ENCODE measurements at regions not wholly inside any gene's neighbourhood (a gene's known extent, or its start where the extent isn't known, plus 50 kb on each side); places are given as distances from the start of the nearest gene placed in this dataset.

GRCh38 chr18:28736951-28737350 lies 560.0 kb upstream of the CDH2 start:
- no peaks in the 10 kb centered on the region for H3K79me2 ChIP-seq (ENCODE audit: control insufficient read depth, low read length)
- H3F3A ChIP-seq (ENCODE audit: control insufficient read depth, insufficient read depth) = no peaks in the 10 kb centered on the region
- no peaks in the 10 kb centered on the region for H3K27me3 ChIP-seq (ENCODE audit: control insufficient read depth, low read length)
- TF ChIP-seq EZH2phosphoT487 (IDR thresholded peaks at IDR 0.05; ENCODE audit: borderline replicate concordance, low read length) (no peak), CTCF (IDR thresholded peaks at IDR 0.05; ENCODE audit: low read depth, low read length, poor library complexity, severe bottlenecking) (no peak)
- H3K4me1 ChIP-seq (ENCODE audit: control insufficient read depth, low read length) = no peaks in the 10 kb centered on the region
- no peaks in the 10 kb centered on the region for H3K9me3 ChIP-seq (ENCODE audit: control insufficient read depth, insufficient read depth, low read length)
- H3K9me2 ChIP-seq (replicated peaks; ENCODE audit: control insufficient read depth, low read length) = no peaks in the 10 kb centered on the region
- H3K4me2 ChIP-seq (ENCODE audit: low read length) = no peak overlapping the region
- H3K4me3 ChIP-seq (ENCODE audit: low read length) = no peak overlapping the region
- H3K36me3 ChIP-seq (ENCODE audit: control insufficient read depth, low read length) = no peaks in the 10 kb centered on the region
- H3K27ac ChIP-seq (ENCODE audit: low read depth, low read length) = no peak overlapping the region
- H4K20me1 ChIP-seq (ENCODE audit: control insufficient read depth, insufficient read depth, low read depth, low read length) = no peaks in the 10 kb centered on the region

DNA sequence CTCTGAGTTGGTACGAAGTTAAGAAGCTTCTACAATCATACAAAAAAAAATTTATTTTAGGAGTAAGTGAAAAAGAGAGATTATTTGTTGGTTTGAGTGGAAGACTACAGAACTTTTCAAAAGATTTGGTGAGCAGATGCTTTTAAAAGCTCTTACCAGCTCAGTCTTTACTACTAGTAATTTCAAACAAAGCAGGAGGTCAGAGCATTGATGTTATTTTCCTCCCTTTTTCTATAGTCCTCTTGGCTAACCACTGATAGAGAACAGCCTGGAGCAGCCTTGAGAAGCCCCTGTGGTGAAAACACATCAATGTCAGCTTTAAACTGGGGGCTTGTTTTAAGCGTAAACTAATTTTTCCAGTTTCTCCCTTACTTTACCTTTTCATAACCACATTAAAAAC lies 559.3 kb upstream of the CDH2 start:
- H3K36me3 ChIP-seq (ENCODE audit: control insufficient read depth, low read length) = no peaks in the 10 kb centered on the region
- H4K20me1 ChIP-seq (ENCODE audit: control insufficient read depth, insufficient read depth, low read depth, low read length) = no peaks in the 10 kb centered on the region
- H3K4me3 ChIP-seq (ENCODE audit: low read length) = no peak overlapping the region
- no peaks in the 10 kb centered on the region for H3K9me2 ChIP-seq (replicated peaks; ENCODE audit: control insufficient read depth, low read length)
- H3K27me3 ChIP-seq (ENCODE audit: control insufficient read depth, low read length) = no peaks in the 10 kb centered on the region
- no peak for TF ChIP-seq EZH2phosphoT487 (IDR thresholded peaks at IDR 0.05; ENCODE audit: borderline replicate concordance, low read length)
- H3K4me1 ChIP-seq (ENCODE audit: control insufficient read depth, low read length) = no peaks in the 10 kb centered on the region
- H3F3A ChIP-seq (ENCODE audit: control insufficient read depth, insufficient read depth) = no peaks in the 10 kb centered on the region
- no peaks in the 10 kb centered on the region for H3K9me3 ChIP-seq (ENCODE audit: control insufficient read depth, insufficient read depth, low read length)
- no peak overlapping the region for H3K27ac ChIP-seq (ENCODE audit: low read depth, low read length)
- no peak overlapping the region for H3K4me2 ChIP-seq (ENCODE audit: low read length)
- H3K79me2 ChIP-seq (ENCODE audit: control insufficient read depth, low read length) = no peaks in the 10 kb centered on the region

GRCh38 chr18:28735731-28736130 lies 558.8 kb upstream of the CDH2 start:
- Histone ChIP-seq H3K9me3 (ENCODE audit: control insufficient read depth, insufficient read depth, low read length) (no peaks in the 10 kb centered on the region), H3K27ac (ENCODE audit: low read depth, low read length) (no peak overlapping the region), H3K27me3 (ENCODE audit: control insufficient read depth, low read length) (no peaks in the 10 kb centered on the region), H3K4me3 (ENCODE audit: low read length) (no peak overlapping the region), H3F3A (ENCODE audit: control insufficient read depth, insufficient read depth) (no peaks in the 10 kb centered on the region), H3K4me2 (ENCODE audit: low read length) (no peak overlapping the region), H4K20me1 (ENCODE audit: control insufficient read depth, insufficient read depth, low read depth, low read length) (no peaks in the 10 kb centered on the region), H3K36me3 (ENCODE audit: control insufficient read depth, low read length) (no peaks in the 10 kb centered on the region), H3K79me2 (ENCODE audit: control insufficient read depth, low read length) (no peaks in the 10 kb centered on the region), H3K4me1 (ENCODE audit: control insufficient read depth, low read length) (no peaks in the 10 kb centered on the region), H3K9me2 (replicated peaks; ENCODE audit: control insufficient read depth, low read length) (no peaks in the 10 kb centered on the region)
- no peak for TF ChIP-seq CTCF (IDR thresholded peaks at IDR 0.05; ENCODE audit: low read depth, low read length, poor library complexity, severe bottlenecking)
- no peak for TF ChIP-seq EZH2phosphoT487 (IDR thresholded peaks at IDR 0.05; ENCODE audit: borderline replicate concordance, low read length)

GRCh38 chr18:28729321-28729720 lies 552.4 kb upstream of the CDH2 start:
- H3F3A ChIP-seq (ENCODE audit: control insufficient read depth, insufficient read depth) = no peaks in the 10 kb centered on the region
- no peak overlapping the region for H3K4me2 ChIP-seq (ENCODE audit: low read length)

More at GRCh38 chr18:28729321-28729720, 552.4 kb upstream of the CDH2 start:
- no peaks in the 10 kb centered on the region for H3K9me3 ChIP-seq (ENCODE audit: control insufficient read depth, insufficient read depth, low read length)
- H3K79me2 ChIP-seq (ENCODE audit: control insufficient read depth, low read length) = no peaks in the 10 kb centered on the region
- TF ChIP-seq CTCF (IDR thresholded peaks at IDR 0.05; ENCODE audit: low read depth, low read length, poor library complexity, severe bottlenecking) (no peak), EZH2phosphoT487 (IDR thresholded peaks at IDR 0.05; ENCODE audit: borderline replicate concordance, low read length) (no peak)
- H3K27ac ChIP-seq (ENCODE audit: low read depth, low read length) = no peak overlapping the region
- no peaks in the 10 kb centered on the region for H3K9me2 ChIP-seq (replicated peaks; ENCODE audit: control insufficient read depth, low read length)
- no peaks in the 10 kb centered on the region for H3K27me3 ChIP-seq (ENCODE audit: control insufficient read depth, low read length)
- no peak overlapping the region for H3K4me3 ChIP-seq (ENCODE audit: low read length)
- H3K36me3 ChIP-seq (ENCODE audit: control insufficient read depth, low read length) = no peaks in the 10 kb centered on the region
- no peaks in the 10 kb centered on the region for H3K4me1 ChIP-seq (ENCODE audit: control insufficient read depth, low read length)
- no peaks in the 10 kb centered on the region for H4K20me1 ChIP-seq (ENCODE audit: control insufficient read depth, insufficient read depth, low read depth, low read length)

Measured in DOHH2 (cell line).